ENCODE measurements at regions not wholly inside any gene's neighbourhood (a gene's known extent, or its start where the extent isn't known, plus 50 kb on each side); places are given as distances from the start of the nearest gene placed in this dataset.

DNA sequence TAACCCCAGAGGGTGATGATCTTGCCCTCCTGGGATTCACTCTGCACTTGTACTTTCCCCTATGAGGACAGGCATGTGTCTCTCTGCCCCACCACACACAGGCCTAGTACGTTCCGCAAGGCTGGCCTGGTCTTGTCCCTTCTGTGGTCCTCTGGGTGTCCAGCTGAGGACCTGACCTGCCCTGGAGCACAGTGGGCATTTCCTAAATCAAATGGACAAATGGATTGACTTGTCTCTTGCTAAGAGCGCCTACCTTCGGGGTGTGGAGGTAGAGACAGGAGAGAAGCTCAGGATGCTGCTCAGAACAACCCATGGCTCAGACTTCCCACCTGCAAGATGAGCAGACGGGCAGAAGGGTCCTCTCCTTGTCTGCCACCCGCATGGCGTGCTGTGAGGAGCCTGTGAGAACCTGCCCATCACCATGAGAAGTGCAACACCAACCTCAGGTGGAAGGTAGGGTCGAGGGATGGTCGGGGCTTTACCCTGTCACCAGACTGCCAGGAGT lies 133.6 kb downstream of the MYCN start:
- no peak for DNase-seq (ENCODE audit: low read depth)
- TF ChIP-seq, protein P1, sequence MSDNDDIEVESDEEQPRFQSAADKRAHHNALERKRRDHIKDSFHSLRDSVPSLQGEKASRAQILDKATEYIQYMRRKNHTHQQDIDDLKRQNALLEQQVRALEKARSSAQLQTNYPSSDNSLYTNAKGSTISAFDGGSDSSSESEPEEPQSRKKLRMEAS (IDR thresholded peaks at IDR 0.05; ENCODE audit: low read depth, low read length), result no peak
- TF ChIP-seq MYC (IDR thresholded peaks at IDR 0.05; ENCODE audit: low read depth, low read length) (no peak), POLR2A (IDR thresholded peaks at IDR 0.05; ENCODE audit: extremely low read depth, insufficient read length) (no peak), CTCF (IDR thresholded peaks at IDR 0.05; ENCODE audit: low read depth, low read length) (no peak)
- H3K4me3 ChIP-seq (ENCODE audit: low read depth, low read length), result no peak overlapping the region

GRCh38 chr2:16073471-16073870 lies 133.1 kb downstream of the MYCN start:
- TF ChIP-seq CTCF (IDR thresholded peaks at IDR 0.05; ENCODE audit: low read depth, low read length) (no peak), POLR2A (IDR thresholded peaks at IDR 0.05; ENCODE audit: extremely low read depth, insufficient read length) (no peak), MYC (IDR thresholded peaks at IDR 0.05; ENCODE audit: low read depth, low read length) (no peak)
- TF ChIP-seq, protein P1 (IDR thresholded peaks at IDR 0.05; ENCODE audit: low read depth, low read length), result no peak
- DNase-seq (ENCODE audit: low read depth), result no peak
- H3K4me3 ChIP-seq (ENCODE audit: low read depth, low read length), result no peak overlapping the region

GRCh38 chr2:16072638-16073290 lies 132.4 kb downstream of the MYCN start:
- no peak for DNase-seq (ENCODE audit: low read depth)
- TF ChIP-seq CTCF (IDR thresholded peaks at IDR 0.05; ENCODE audit: low read depth, low read length), result no peak
- TF ChIP-seq MYC (IDR thresholded peaks at IDR 0.05; ENCODE audit: low read depth, low read length), result no peak
- TF ChIP-seq, protein P1 (IDR thresholded peaks at IDR 0.05; ENCODE audit: low read depth, low read length), result no peak
- no peak for TF ChIP-seq POLR2A (IDR thresholded peaks at IDR 0.05; ENCODE audit: extremely low read depth, insufficient read length)
- H3K4me3 ChIP-seq (ENCODE audit: low read depth, low read length), result no peak overlapping the region

GRCh38 chr2:16071865-16072637 lies 131.7 kb downstream of the MYCN start:
- TF ChIP-seq POLR2A (IDR thresholded peaks at IDR 0.05; ENCODE audit: extremely low read depth, insufficient read length) (no peak), CTCF (IDR thresholded peaks at IDR 0.05; ENCODE audit: low read depth, low read length) (no peak), MYC (IDR thresholded peaks at IDR 0.05; ENCODE audit: low read depth, low read length) (no peak)
- TF ChIP-seq, protein P1 (IDR thresholded peaks at IDR 0.05; ENCODE audit: low read depth, low read length), result no peak
- DNase-seq (ENCODE audit: low read depth), result no peak
- no peak overlapping the region for H3K4me3 ChIP-seq (ENCODE audit: low read depth, low read length)

GRCh38 chr2:16071039-16071864 lies 130.9 kb downstream of the MYCN start:
- no peak for DNase-seq (ENCODE audit: low read depth)
- TF ChIP-seq, protein P1 (IDR thresholded peaks at IDR 0.05; ENCODE audit: low read depth, low read length), result no peak
- TF ChIP-seq MYC (IDR thresholded peaks at IDR 0.05; ENCODE audit: low read depth, low read length) (no peak), CTCF (IDR thresholded peaks at IDR 0.05; ENCODE audit: low read depth, low read length) (no peak), POLR2A (IDR thresholded peaks at IDR 0.05; ENCODE audit: extremely low read depth, insufficient read length) (no peak)
- no peak overlapping the region for H3K4me3 ChIP-seq (ENCODE audit: low read depth, low read length)

All from NB4 (cell line).